Upper lobe of left lung (tissue), 4 donors: ENCODE measurements at regions not wholly inside any gene's neighbourhood (a gene's known extent, or its start where the extent isn't known, plus 50 kb on each side); places are given as distances from the start of the nearest gene placed in this dataset.

Experiments
- CTCF ChIP-seq, 6 experiments: fragments of 450-650 bp in 4 of 6; fragments of 200-600 bp in 2 of 6; sonication (generic) in 2 of 6; IDR thresholded peaks; one replicate each; pipeline ENCODE4 v1.5.1; 2016 to 2019; ENCODE audit warnings: antibody characterized with exemption in 6 of 6
- EP300 ChIP-seq, 4 donors: sonication (generic); formaldehyde crosslinking; IDR thresholded peaks; one replicate each; pipeline ENCODE4 v1.5.1; 2017; ENCODE audit warnings: antibody characterized with exemption in 4 of 4, control low read depth in 2 of 4

DNA sequence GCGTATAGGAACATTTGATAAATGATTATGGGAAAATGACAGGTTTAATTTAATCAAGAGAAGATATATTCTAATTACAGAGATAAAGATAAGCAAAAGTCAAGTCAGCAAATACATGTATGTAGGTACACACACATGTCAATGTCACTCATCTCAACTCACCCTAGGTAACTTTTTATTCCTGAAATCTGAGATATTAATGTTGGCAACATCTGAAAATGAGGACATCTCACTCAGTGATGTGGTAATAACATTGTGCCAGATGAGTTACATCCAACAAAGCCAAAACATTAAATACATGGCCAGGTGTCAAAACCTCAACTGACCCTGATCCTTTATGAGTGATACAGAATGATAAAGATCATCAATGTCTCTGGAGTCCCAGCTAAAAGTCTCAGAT lies 363.3 kb upstream of the F9 start:
- TF ChIP-seq CTCF (IDR thresholded peaks at IDR 0.05) (no peak), EP300 (IDR thresholded peaks at IDR 0.05) (no peak)
